Neural cell (in vitro differentiated cells): ENCODE measurements at regions not wholly inside any gene's neighbourhood (a gene's known extent, or its start where the extent isn't known, plus 50 kb on each side); places are given as distances from the start of the nearest gene placed in this dataset.

Source experiments
- H2AFZ ChIP-seq: fragments of 200-600, 300-800 bp; sonication (generic), shearing (Covaris generic); 2 replicates; pipeline ENCODE4 v1.6.0; 2014; ENCODE audit warnings: low read depth, mild to moderate bottlenecking, antibody characterized with exemption, low read length, moderate library complexity
- H3F3A ChIP-seq: fragments of 200-600 bp; shearing (Covaris generic); 2 replicates; pipeline ENCODE4 v1.6.1; 2016; ENCODE audit warnings: mild to moderate bottlenecking, moderate library complexity, mixed read lengths, antibody characterized with exemption, low read length; ENCODE audit not compliant: insufficient read depth, poor library complexity, severe bottlenecking
- H3K27ac ChIP-seq: fragments of 200-600, 300-800 bp; sonication (generic), shearing (Covaris generic); 2 replicates; pipeline ENCODE4 v1.5.1; 2014; ENCODE audit warnings: mild to moderate bottlenecking, low read length, moderate library complexity
- H3K27me3 ChIP-seq: fragments of 300-800, 200-600 bp; sonication (generic), shearing (Covaris generic); 2 replicates; pipeline ENCODE4 v1.6.0; 2014; ENCODE audit warnings: mild to moderate bottlenecking, low read depth, low read length, moderate library complexity; ENCODE audit not compliant: insufficient read depth
- H3K36me3 ChIP-seq: fragments of 300-800, 200-600 bp; sonication (generic), shearing (Covaris generic); 2 replicates; pipeline ENCODE4 v1.5.1; 2014; ENCODE audit warnings: mild to moderate bottlenecking, antibody characterized with exemption, low read length, moderate library complexity; ENCODE audit not compliant: insufficient read depth
- H3K4me2 ChIP-seq: fragments of 300-800, 200-600 bp; sonication (generic), shearing (Covaris generic); 2 replicates; pipeline ENCODE4 v1.6.0; 2014; ENCODE audit warnings: mild to moderate bottlenecking, low read length
- H3K4me3 ChIP-seq: fragments of 300-800, 200-600 bp; sonication (generic), shearing (Covaris generic); 2 replicates; pipeline ENCODE4 v1.5.1; 2014; ENCODE audit warnings: mild to moderate bottlenecking, low read length, moderate library complexity
- H3K79me2 ChIP-seq: fragments of 200-600 bp; shearing (Covaris generic); replicated peaks from 2 replicates; pipeline ENCODE4 v1.6.0; 2014; ENCODE audit warnings: mild to moderate bottlenecking, low read length, moderate library complexity; ENCODE audit not compliant: insufficient read depth
- H3K9ac ChIP-seq: fragments of 300-800, 200-600 bp; sonication (generic), shearing (Covaris generic); 2 replicates; pipeline ENCODE4 v1.6.1; 2016; ENCODE audit warnings: mild to moderate bottlenecking, low read length, mixed read lengths
- H3K9me2 ChIP-seq: fragments of 200-600 bp; shearing (Covaris generic); 2 replicates; pipeline ENCODE4 v1.6.1; 2016; ENCODE audit warnings: mild to moderate bottlenecking, low read length, mixed read lengths; ENCODE audit not compliant: insufficient read depth
- H3K9me3 ChIP-seq: fragments of 200-600, 300-800 bp; sonication (generic), shearing (Covaris generic); 2 replicates; pipeline ENCODE4 v1.6.1; 2016; ENCODE audit warnings: mild to moderate bottlenecking, mixed run types, low read length, moderate library complexity, mixed read lengths
- H4K20me1 ChIP-seq: fragments of 200-600 bp; shearing (Covaris generic); 2 replicates; pipeline ENCODE4 v1.6.1; 2016; ENCODE audit warnings: mild to moderate bottlenecking, mixed run types; ENCODE audit not compliant: insufficient read depth
- EP300 ChIP-seq: fragments of 450-650 bp; conservative IDR thresholded peaks from 2 replicates; pipeline ENCODE4 v1.6.1; 2014; ENCODE audit warnings: antibody characterized with exemption, mild to moderate bottlenecking, moderate library complexity; ENCODE audit not compliant: poor library complexity, severe bottlenecking
- EZH2 ChIP-seq: fragments of 200-600, 300-800 bp; shearing (Covaris generic), sonication (generic); IDR thresholded peaks from 2 replicates; pipeline ENCODE4 v1.6.1; 2014; ENCODE audit warnings: antibody characterized with exemption, low read length, borderline replicate concordance, mild to moderate bottlenecking; ENCODE audit not compliant: insufficient read depth, poor library complexity, severe bottlenecking
- MXI1 ChIP-seq: fragments of 450-650 bp; conservative IDR thresholded peaks from 2 replicates; pipeline ENCODE4 v1.6.1; 2014; ENCODE audit warnings: antibody characterized with exemption, mild to moderate bottlenecking; ENCODE audit not compliant: poor library complexity, severe bottlenecking
- POLR2AphosphoS5 ChIP-seq: IDR thresholded peaks from 2 replicates; pipeline ENCODE4 v1.6.1; 2012
- RAD21 ChIP-seq: fragments of 450-650 bp; conservative IDR thresholded peaks from 2 replicates; pipeline ENCODE4 v1.6.1; 2014; ENCODE audit warnings: antibody characterized with exemption, mild to moderate bottlenecking, moderate library complexity
- SMC3 ChIP-seq: fragments of 450-650 bp; conservative IDR thresholded peaks from 2 replicates; pipeline ENCODE4 v1.6.1; 2014; ENCODE audit warnings: antibody characterized with exemption, mild to moderate bottlenecking, moderate library complexity; ENCODE audit not compliant: poor library complexity
- TAF1 ChIP-seq: IDR thresholded peaks from 2 replicates; pipeline ENCODE4 v1.6.1; 2012; ENCODE audit warnings: low read depth
- TF ChIP-seq, protein P1 (sequence below): IDR thresholded peaks from 2 replicates; pipeline ENCODE4 v1.6.1; 2012; ENCODE audit warnings: borderline replicate concordance
- TF ChIP-seq, protein P2 (sequence below): fragments of 450-650 bp; IDR thresholded peaks from 2 replicates; pipeline ENCODE4 v1.5.1; 2014; ENCODE audit warnings: antibody characterized with exemption, mild to moderate bottlenecking, moderate library complexity; ENCODE audit not compliant: poor library complexity, severe bottlenecking

DNA sequence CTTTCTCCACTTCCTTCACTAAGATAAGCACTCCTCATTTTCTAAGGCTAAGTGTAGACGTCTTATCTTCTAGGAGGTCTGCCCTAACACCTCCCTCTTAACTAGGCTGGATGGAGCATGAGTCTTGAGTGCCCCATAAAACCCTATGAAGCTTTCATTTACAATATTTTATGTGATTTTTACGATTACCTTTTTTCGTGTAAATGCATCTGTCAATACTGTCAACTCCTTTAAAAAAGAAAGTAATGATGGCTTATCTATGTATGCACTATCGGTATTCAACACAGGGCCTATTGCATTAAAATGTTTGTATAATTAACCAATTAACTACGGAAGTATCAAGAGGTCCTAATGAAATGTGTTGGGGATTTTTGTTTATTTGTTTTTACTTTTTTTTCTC, 156.0 kb upstream of the FAM83B start:
- Histone ChIP-seq H4K20me1 (no peaks in the 10 kb centered on the region), H3K27ac (no peak overlapping the region), H3K9ac (no peak overlapping the region), H3K9me3 (no peaks in the 10 kb centered on the region), H2AFZ (no peak overlapping the region), H3F3A (no peaks in the 10 kb centered on the region), H3K27me3 (no peaks in the 10 kb centered on the region), H3K4me3 (no peak overlapping the region), H3K9me2 (no peaks in the 10 kb centered on the region), H3K36me3 (no peaks in the 10 kb centered on the region), H3K4me2 (no peak overlapping the region), H3K79me2 (no peaks in the 10 kb centered on the region)
- TF ChIP-seq EZH2 (no peak), SMC3 (no peak), TAF1 (no peak), RAD21 (no peak), POLR2AphosphoS5 (no peak), MXI1 (no peak), EP300 (no peak)
- TF ChIP-seq, protein P1, sequence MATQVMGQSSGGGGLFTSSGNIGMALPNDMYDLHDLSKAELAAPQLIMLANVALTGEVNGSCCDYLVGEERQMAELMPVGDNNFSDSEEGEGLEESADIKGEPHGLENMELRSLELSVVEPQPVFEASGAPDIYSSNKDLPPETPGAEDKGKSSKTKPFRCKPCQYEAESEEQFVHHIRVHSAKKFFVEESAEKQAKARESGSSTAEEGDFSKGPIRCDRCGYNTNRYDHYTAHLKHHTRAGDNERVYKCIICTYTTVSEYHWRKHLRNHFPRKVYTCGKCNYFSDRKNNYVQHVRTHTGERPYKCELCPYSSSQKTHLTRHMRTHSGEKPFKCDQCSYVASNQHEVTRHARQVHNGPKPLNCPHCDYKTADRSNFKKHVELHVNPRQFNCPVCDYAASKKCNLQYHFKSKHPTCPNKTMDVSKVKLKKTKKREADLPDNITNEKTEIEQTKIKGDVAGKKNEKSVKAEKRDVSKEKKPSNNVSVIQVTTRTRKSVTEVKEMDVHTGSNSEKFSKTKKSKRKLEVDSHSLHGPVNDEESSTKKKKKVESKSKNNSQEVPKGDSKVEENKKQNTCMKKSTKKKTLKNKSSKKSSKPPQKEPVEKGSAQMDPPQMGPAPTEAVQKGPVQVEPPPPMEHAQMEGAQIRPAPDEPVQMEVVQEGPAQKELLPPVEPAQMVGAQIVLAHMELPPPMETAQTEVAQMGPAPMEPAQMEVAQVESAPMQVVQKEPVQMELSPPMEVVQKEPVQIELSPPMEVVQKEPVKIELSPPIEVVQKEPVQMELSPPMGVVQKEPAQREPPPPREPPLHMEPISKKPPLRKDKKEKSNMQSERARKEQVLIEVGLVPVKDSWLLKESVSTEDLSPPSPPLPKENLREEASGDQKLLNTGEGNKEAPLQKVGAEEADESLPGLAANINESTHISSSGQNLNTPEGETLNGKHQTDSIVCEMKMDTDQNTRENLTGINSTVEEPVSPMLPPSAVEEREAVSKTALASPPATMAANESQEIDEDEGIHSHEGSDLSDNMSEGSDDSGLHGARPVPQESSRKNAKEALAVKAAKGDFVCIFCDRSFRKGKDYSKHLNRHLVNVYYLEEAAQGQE, result no peak
- TF ChIP-seq, protein P2, sequence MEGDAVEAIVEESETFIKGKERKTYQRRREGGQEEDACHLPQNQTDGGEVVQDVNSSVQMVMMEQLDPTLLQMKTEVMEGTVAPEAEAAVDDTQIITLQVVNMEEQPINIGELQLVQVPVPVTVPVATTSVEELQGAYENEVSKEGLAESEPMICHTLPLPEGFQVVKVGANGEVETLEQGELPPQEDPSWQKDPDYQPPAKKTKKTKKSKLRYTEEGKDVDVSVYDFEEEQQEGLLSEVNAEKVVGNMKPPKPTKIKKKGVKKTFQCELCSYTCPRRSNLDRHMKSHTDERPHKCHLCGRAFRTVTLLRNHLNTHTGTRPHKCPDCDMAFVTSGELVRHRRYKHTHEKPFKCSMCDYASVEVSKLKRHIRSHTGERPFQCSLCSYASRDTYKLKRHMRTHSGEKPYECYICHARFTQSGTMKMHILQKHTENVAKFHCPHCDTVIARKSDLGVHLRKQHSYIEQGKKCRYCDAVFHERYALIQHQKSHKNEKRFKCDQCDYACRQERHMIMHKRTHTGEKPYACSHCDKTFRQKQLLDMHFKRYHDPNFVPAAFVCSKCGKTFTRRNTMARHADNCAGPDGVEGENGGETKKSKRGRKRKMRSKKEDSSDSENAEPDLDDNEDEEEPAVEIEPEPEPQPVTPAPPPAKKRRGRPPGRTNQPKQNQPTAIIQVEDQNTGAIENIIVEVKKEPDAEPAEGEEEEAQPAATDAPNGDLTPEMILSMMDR, result no peak

DNA sequence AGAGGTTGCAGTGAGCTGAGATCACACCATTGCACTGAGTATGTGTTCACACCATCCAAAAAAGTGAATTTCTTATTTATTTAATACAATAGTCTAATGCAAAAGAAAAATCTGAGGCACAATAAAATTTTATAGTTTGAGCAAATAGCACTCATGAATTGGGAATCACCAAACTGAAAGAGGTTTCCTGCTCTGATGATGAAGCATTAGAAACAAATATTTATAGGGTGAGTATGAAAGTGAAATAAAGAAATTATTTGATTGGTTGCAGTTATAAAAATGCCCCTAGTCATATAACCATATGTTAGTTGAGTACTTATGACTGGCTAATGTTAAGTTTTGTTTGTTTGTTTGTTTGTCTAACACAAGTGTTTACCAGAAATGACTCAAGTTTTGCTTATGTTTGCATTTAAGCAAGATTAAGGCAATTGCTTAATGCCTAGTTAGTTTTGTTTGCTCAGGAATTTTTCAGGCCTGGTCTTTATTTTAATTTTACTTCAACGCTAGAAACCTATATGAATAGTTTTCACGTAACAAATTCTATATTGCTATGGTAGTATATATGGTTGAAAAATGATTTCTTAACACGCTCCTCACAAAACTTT, 151.5 kb upstream of the FAM83B start:
- no peak overlapping the region for H3K4me3 ChIP-seq
- H2AFZ ChIP-seq, result no peak overlapping the region
- H3F3A ChIP-seq, result no peaks in the 10 kb centered on the region
- no peak overlapping the region for H3K4me2 ChIP-seq
- H3K9me2 ChIP-seq, result no peaks in the 10 kb centered on the region
- no peaks in the 10 kb centered on the region for H4K20me1 ChIP-seq
- no peaks in the 10 kb centered on the region for H3K27me3 ChIP-seq
- TF ChIP-seq, protein P1, result no peak
- TF ChIP-seq, protein P2, result no peak
- no peak for TF ChIP-seq EZH2
- no peak for TF ChIP-seq EP300
- TF ChIP-seq RAD21, result no peak
- TF ChIP-seq POLR2AphosphoS5, result no peak
- no peaks in the 10 kb centered on the region for H3K9me3 ChIP-seq
- H3K9ac ChIP-seq, result no peak overlapping the region
- no peak overlapping the region for H3K27ac ChIP-seq
- H3K36me3 ChIP-seq, result no peaks in the 10 kb centered on the region
- no peaks in the 10 kb centered on the region for H3K79me2 ChIP-seq
